ENCODE measurements at regions not wholly inside any gene's neighbourhood (a gene's known extent, or its start where the extent isn't known, plus 50 kb on each side); places are given as distances from the start of the nearest gene placed in this dataset.

DNA sequence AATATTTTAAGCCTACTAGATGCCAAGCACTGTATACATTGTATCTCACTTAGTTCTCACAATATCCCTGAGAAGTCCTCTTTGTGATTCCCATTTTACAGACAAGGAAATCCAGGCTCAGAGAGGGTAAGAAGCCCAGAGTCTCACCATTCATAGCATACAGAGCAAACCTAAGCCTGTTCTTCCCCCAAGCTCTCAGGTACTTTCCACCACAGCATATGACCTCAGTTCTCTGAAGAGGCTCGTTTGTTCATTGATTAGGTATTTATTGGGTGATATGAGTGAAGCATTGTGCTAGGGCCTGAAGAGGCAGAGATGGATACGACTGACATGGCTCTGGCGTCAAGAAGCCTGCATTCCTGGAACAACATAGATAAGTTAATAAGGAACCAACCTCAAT is 310.9 kb upstream of the UMPS start:
- DNase-seq, result no peak
- CTCF ChIA-PET, result no interaction called here
- Histone ChIP-seq H3K4me3 (ENCODE audit: low read depth, low read length) (no peak overlapping the region), H3K27me3 (replicated peaks; ENCODE audit: control insufficient read depth, insufficient read depth, low read length) (no peaks in the 10 kb centered on the region), H3K36me3 (ENCODE audit: control insufficient read depth, insufficient read depth, low read length) (no peaks in the 10 kb centered on the region), H3K9me3 (no peaks in the 10 kb centered on the region), H3K4me1 (no peaks in the 10 kb centered on the region)
- no TSS peak for BruUV-seq (replicated peaks)
- Mint-ChIP-seq H3K4me1 (ENCODE audit: low read depth, unreplicated experiment) (no peaks in the 10 kb centered on the region), H3K36me3 (ENCODE audit: insufficient read depth, unreplicated experiment) (no peaks in the 10 kb centered on the region), H3K4me3 (ENCODE audit: unreplicated experiment) (no peak overlapping the region), H3K27ac (ENCODE audit: unreplicated experiment) (no peak overlapping the region), H3K27me3 (ENCODE audit: insufficient read depth, unreplicated experiment) (peaks cover 6% of the 10 kb centered on the region), H3K9me3 (ENCODE audit: unreplicated experiment) (no peaks in the 10 kb centered on the region)
- POLR2A ChIA-PET, result no interaction called here
- intact Hi-C loops (cut with micrococcal nuclease; ENCODE audit: unreplicated experiment), result no loop called here
- TF ChIP-seq, protein P1, sequence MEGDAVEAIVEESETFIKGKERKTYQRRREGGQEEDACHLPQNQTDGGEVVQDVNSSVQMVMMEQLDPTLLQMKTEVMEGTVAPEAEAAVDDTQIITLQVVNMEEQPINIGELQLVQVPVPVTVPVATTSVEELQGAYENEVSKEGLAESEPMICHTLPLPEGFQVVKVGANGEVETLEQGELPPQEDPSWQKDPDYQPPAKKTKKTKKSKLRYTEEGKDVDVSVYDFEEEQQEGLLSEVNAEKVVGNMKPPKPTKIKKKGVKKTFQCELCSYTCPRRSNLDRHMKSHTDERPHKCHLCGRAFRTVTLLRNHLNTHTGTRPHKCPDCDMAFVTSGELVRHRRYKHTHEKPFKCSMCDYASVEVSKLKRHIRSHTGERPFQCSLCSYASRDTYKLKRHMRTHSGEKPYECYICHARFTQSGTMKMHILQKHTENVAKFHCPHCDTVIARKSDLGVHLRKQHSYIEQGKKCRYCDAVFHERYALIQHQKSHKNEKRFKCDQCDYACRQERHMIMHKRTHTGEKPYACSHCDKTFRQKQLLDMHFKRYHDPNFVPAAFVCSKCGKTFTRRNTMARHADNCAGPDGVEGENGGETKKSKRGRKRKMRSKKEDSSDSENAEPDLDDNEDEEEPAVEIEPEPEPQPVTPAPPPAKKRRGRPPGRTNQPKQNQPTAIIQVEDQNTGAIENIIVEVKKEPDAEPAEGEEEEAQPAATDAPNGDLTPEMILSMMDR (IDR thresholded peaks at IDR 0.05; ENCODE audit: insufficient read depth in 1 of 2, low read depth in 1 of 2, low read length in 1 of 2, severe bottlenecking in 1 of 2, unreplicated experiment in 1 of 2), result no peak

DNA sequence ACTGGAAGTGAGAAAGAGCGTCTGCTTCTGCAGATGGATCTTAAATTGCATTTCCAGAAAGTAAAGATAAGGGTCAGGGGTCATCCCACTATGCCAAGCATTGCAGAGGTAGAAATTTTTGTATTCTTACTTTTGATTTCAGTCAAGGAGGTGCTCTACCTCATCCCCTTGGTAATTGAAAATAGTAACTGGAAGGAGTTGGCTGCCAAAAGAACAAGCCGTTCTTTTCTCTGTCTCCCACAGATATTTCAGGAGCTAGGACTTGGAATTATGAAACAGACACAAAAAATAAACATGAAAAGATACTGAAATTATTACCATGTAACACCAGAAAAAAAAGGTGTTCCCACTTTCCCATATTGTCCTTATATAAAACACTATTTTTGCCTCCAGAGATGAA is 309.9 kb upstream of the UMPS start:
- ChIA-PET POLR2A (no interaction called here), CTCF (no interaction called here)
- Histone ChIP-seq H3K4me3 (ENCODE audit: low read depth, low read length) (no peak overlapping the region), H3K9me3 (no peaks in the 10 kb centered on the region), H3K4me1 (no peaks in the 10 kb centered on the region), H3K27me3 (replicated peaks; ENCODE audit: control insufficient read depth, insufficient read depth, low read length) (no peaks in the 10 kb centered on the region), H3K36me3 (ENCODE audit: control insufficient read depth, insufficient read depth, low read length) (no peaks in the 10 kb centered on the region)
- peaks cover 6% of the 10 kb centered on the region for H3K27me3 Mint-ChIP-seq (ENCODE audit: insufficient read depth, unreplicated experiment)
- no TSS peak for BruUV-seq (replicated peaks)
- TF ChIP-seq, protein P1 (IDR thresholded peaks at IDR 0.05; ENCODE audit: insufficient read depth in 1 of 2, low read depth in 1 of 2, low read length in 1 of 2, severe bottlenecking in 1 of 2, unreplicated experiment in 1 of 2), result no peak
- no peak for DNase-seq
- no peaks in the 10 kb centered on the region for H3K36me3 Mint-ChIP-seq (ENCODE audit: insufficient read depth, unreplicated experiment)
- intact Hi-C loops (cut with micrococcal nuclease; ENCODE audit: unreplicated experiment), result no loop called here
- no peaks in the 10 kb centered on the region for H3K9me3 Mint-ChIP-seq (ENCODE audit: unreplicated experiment)
- no peak overlapping the region for H3K4me3 Mint-ChIP-seq (ENCODE audit: unreplicated experiment)
- H3K4me1 Mint-ChIP-seq (ENCODE audit: low read depth, unreplicated experiment), result no peaks in the 10 kb centered on the region
- no peak overlapping the region for H3K27ac Mint-ChIP-seq (ENCODE audit: unreplicated experiment)

DNA sequence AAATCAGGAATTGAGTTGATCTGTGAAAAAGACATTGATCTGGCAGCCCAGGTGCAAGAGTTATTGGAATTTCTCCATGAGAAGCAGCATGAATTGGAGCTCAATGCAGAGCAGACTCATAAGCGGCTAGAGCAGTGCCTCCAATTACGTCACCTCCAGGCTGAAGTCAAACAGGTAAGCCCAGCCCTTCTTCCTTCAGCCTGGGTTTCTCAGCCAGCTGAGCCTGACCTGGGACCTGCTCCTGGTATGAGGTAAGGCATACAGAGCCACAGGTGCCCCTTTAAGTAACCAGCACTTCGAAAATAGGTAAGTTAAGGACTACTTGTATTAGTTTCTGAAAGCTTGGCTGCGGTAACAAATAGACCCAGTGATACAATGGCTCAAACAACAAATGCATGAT is 307.4 kb upstream of the UMPS start:
- no peak overlapping the region for H3K4me3 ChIP-seq (ENCODE audit: low read depth, low read length)
- ChIA-PET POLR2A (no interaction called here), CTCF (no interaction called here)
- intact Hi-C loops (cut with micrococcal nuclease; ENCODE audit: unreplicated experiment), result no loop called here
- TF ChIP-seq, protein P1 (IDR thresholded peaks at IDR 0.05; ENCODE audit: insufficient read depth in 1 of 2, low read depth in 1 of 2, low read length in 1 of 2, severe bottlenecking in 1 of 2, unreplicated experiment in 1 of 2), result no peak
- Mint-ChIP-seq H3K36me3 (ENCODE audit: insufficient read depth, unreplicated experiment) (no peaks in the 10 kb centered on the region), H3K4me1 (ENCODE audit: low read depth, unreplicated experiment) (no peaks in the 10 kb centered on the region), H3K4me3 (ENCODE audit: unreplicated experiment) (no peak overlapping the region), H3K9me3 (ENCODE audit: unreplicated experiment) (no peaks in the 10 kb centered on the region), H3K27me3 (ENCODE audit: insufficient read depth, unreplicated experiment) (peaks cover 13% of the 10 kb centered on the region), H3K27ac (ENCODE audit: unreplicated experiment) (no peak overlapping the region)
- no peaks in the 10 kb centered on the region for H3K4me1 ChIP-seq
- H3K36me3 ChIP-seq (ENCODE audit: control insufficient read depth, insufficient read depth, low read length), result no peaks in the 10 kb centered on the region
- no peaks in the 10 kb centered on the region for H3K27me3 ChIP-seq (replicated peaks; ENCODE audit: control insufficient read depth, insufficient read depth, low read length)
- BruUV-seq (replicated peaks), result no TSS peak
- DNase-seq, result no peak
- H3K9me3 ChIP-seq, result no peaks in the 10 kb centered on the region
